HG03025 (cell line): ENCODE measurements at regions not wholly inside any gene's neighbourhood (a gene's known extent, or its start where the extent isn't known, plus 50 kb on each side); places are given as distances from the start of the nearest gene placed in this dataset.
"Not testable (repeated sequence)": the region's sequence is repeated elsewhere in the genome, so short reads cannot be mapped to it uniquely, and the experiment has no call there.

Experiments
- ATAC-seq: cut with Tn5 transposase; IDR thresholded peaks from one replicate; pipeline ENCODE4 v1.9.1; 2021; ENCODE audit warnings: mild to moderate bottlenecking, moderate library complexity; ENCODE audit not compliant: unreplicated experiment, low FRiP score

DNA sequence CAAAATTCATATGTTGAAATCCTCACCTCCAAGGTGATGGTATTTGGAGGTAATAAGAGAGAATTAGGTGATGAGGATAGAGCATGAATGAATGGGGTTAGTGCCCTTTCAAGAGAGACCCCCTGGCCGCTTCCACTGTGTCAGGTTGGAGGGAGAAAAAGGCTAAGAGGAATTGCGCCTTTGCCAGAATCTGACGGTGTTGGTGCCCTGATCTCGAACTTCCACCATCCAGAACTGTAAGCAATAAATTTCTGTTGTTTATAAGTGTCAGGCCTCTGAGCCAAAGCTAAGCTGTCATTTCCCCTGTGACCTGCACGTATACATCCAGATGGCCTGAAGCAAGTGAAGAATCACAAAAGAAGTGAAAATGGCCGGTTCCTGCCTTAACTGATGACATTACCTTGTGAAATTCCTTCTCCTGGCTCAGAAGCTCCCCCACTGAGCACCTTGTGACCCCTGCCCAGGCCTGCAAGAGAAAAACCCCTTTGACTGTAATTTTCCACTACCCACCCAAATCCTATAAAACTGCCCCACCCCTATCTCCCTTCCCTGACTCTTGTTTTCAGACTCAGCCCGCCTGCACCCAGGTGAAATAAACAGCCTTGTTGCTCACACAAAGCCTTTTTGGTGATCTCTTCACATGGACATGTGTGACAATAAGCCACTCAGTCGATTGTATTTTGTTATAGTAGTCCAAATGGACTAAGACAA is 878.9 kb upstream of the GOT2 start:
- ATAC-seq: not testable (repeated sequence)

- no peak for ATAC-seq
Measured at GRCh38 chr16:59612094-59612493, 878.0 kb upstream of the GOT2 start.

DNA sequence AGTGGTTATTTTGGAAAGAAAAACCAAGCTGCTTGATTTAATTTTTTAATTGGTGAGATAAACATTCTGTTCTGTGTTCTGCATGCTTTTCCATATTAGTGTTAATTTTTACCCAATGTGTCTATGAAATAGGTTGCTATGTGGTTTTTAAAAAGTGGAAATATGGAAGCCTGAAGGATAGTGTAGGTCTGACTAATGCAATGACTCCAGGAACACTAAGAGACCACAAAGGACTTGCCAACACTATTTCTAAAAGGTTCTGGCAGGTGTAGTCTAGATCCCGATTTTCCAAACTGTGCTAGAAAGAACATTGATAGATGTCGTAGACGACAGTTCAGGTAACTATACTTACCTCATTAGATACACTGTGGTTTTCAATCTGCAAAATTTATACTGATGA is 877.4 kb upstream of the GOT2 start:
- no peak for ATAC-seq

- no peak for ATAC-seq
Measured at GRCh38 chr16:59605706-59606105, 871.6 kb upstream of the GOT2 start.

- ATAC-seq: no peak
Measured at GRCh38 chr16:59604354-59604753, 870.2 kb upstream of the GOT2 start.

- ATAC-seq: no peak
Measured at GRCh38 chr16:59601452-59601851, 867.3 kb upstream of the GOT2 start.

GRCh38 chr16:59597269-59597668 is 863.2 kb upstream of the GOT2 start:
- no peak for ATAC-seq

DNA sequence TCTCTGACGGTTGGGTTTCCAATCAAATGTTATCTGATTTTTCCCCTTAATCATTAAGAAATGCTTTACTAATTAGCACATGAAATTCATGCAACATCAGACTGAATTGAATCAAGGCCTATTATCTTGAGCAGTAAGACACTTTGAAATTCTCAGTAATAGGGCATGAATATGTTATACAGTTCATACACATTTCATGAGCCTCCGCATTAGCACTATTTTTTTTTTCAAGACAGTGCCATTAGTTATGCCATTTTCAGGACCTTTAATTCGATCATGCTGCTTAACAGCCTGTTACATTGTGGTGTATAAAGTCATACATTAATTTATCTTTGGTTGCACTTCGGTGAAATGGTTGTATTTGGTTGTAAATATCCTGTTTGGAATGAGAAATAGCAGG is 862.6 kb upstream of the GOT2 start:
- ATAC-seq: no peak

- ATAC-seq: peak; percentile 50
Measured at GRCh38 chr16:59593194-59593661, 859.1 kb upstream of the GOT2 start.

DNA sequence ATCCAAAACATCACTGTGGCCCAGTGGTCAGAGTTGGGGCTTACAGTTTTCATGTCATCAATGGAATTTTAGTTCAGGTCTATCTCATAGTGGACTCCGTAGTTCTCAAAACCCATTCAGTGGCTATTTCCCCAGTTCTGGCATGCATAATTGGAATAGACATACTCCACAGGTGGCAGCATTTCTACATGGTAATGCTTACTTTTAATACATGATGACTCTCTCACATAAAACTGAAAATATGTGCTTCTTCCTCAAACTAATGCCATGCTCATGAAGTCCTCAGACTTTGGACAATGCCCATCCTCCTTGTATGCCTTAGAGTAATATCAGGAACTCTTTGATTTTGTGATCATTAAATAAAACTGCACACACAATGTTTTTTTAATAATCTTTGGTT is 857.4 kb upstream of the GOT2 start:
- no peak for ATAC-seq

DNA sequence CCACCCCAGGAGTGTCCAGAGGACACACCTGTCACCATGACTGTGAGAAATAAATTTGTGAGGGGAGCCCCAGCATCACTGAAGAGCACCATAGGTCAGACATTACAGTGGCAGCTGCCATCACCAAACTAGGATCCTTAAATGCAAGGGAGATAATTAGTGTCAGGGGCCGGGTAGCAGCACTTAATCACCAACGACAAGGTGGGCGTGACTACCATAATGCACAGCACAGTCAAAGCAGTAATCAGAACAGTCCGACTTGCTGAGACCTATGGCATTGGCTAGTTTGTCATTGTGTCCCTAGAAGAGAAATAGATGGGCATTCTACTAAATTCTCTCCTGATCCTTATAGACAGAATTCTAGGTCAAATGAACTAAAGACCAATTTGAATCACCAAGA is 856.7 kb upstream of the GOT2 start:
- no peak for ATAC-seq

- ATAC-seq: no peak
Measured at GRCh38 chr16:59586331-59586730, 852.2 kb upstream of the GOT2 start.

GRCh38 chr16:59574296-59574695 is 840.2 kb upstream of the GOT2 start:
- no peak for ATAC-seq

DNA sequence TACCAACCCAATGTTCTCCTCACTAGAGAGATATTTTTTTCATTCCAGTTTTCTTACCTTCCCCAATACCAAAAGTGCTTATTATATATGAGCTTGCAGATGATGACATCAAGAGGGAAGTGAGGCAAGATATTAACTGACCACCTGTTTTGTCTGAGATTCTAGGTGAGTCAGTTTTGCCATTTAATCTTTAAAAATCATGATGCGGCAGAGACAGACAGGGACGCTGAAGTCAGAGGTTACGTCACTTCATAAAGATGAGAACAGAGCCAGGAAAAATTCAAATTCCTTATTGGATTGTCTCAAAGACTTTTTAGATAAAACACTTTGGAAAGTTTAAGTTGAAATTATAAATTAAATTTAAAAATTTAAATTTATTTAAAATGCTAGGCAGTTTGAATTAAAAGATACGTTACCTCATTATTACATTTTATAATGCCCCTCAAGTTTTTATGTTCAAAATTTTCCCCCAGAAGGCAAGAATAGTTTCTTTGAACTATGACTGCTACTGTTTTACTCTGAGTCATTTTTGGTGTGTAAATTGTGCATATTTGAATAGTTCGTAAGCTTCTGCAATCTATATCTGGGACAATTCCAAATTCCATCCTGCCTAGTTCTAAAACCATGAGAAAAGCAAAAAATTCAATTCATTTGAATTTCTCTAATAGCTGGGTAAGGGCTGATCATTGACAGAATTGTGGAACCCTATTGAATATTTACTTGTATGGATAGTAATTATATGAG is 839.6 kb upstream of the GOT2 start:
- ATAC-seq: no peak

- no peak for ATAC-seq
Measured at GRCh38 chr16:59567496-59567895, 833.4 kb upstream of the GOT2 start.

GRCh38 chr16:59566446-59566845 is 832.3 kb upstream of the GOT2 start:
- ATAC-seq: no peak

GRCh38 chr16:59558679-59559078 is 824.6 kb upstream of the GOT2 start:
- no peak for ATAC-seq

- no peak for ATAC-seq
Measured at GRCh38 chr16:59552164-59552563, 818.0 kb upstream of the GOT2 start.

GRCh38 chr16:59545721-59546120 is 811.6 kb upstream of the GOT2 start:
- no peak for ATAC-seq

- ATAC-seq: no peak
Measured at GRCh38 chr16:59543641-59544040, 809.5 kb upstream of the GOT2 start.

DNA sequence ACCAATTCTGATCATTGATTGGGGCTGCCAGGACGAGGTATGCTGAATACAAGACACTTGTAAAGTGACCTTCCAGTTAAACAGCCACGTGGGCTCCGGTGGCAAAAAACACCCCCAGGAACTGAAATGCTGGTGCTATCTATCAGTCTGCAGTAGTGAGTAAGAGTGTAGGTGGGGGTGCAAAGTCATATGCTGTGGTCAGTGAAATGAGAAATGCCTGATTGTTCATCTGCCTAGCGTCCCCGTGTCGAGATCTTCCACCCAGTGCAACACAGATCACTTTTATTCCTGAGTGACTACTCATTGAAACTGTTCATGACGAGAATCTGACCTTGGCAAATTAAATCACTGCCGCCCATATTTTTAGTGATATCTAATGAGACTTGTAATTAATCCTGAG is 806.5 kb upstream of the GOT2 start:
- no peak for ATAC-seq

GRCh38 chr16:59535298-59535697 is 801.2 kb upstream of the GOT2 start:
- ATAC-seq: no peak
